ENCODE measurements at regions not wholly inside any gene's neighbourhood (a gene's known extent, or its start where the extent isn't known, plus 50 kb on each side); places are given as distances from the start of the nearest gene placed in this dataset.
A peak's percentile ranks its signal among the peaks of the same experiment; 100 is the strongest.

GRCh38 chr7:46352004-46352954, 431.2 kb upstream of the IGFBP3 start:
- FAIRE-seq (no peak), ATAC-seq (peak in 3 of 4 donors; percentile 65 to 82 (median 72))
- WGBS, 2 donors: 9% methylated on average over 2 of the region's 2 CpGs

GRCh38 chr7:46349490-46349889, 428.4 kb upstream of the IGFBP3 start:
- ATAC-seq (no peak), DNase-seq (no peak), FAIRE-seq (no peak)
- Histone ChIP-seq H3K27ac (no peak overlapping the region), H3K36me3 (no peaks in the 10 kb centered on the region), H3K4me3 (no peak overlapping the region), H3K4me1 (no peaks in the 10 kb centered on the region), H3K27me3 (no peaks in the 10 kb centered on the region), H3K9me3 (no peaks in the 10 kb centered on the region)
- WGBS, 2 donors: 44 to 46% methylated on average over 2 of the region's 2 CpGs
- intact Hi-C loops (cut with DNase I): no loop called here
- no peak for TF ChIP-seq CTCF (IDR thresholded peaks at IDR 0.05)

More at GRCh38 chr7:46352004-46352954, 431.2 kb upstream of the IGFBP3 start:
- intact Hi-C loops (cut with DNase I): loop anchor here (5.0 to 10.0 kb wide), 3 partner anchors 427 to 437 kb away; partner anchors contain the start of gene IGFBP3 (in 1 of the 3)
- Histone ChIP-seq H3K36me3 (no peaks in the 10 kb centered on the region), H3K4me1 (no peaks in the 10 kb centered on the region), H3K4me3 (no peak overlapping the region), H3K9me3 (no peaks in the 10 kb centered on the region), H3K27me3 (no peaks in the 10 kb centered on the region), H3K27ac (no peak overlapping the region)
- peak in 3 of 4 donors; percentile 18 to 28 (median 26) for TF ChIP-seq CTCF (IDR thresholded peaks at IDR 0.05)
- DNase-seq: peak in 1 of 6 donors; percentile 41

DNA sequence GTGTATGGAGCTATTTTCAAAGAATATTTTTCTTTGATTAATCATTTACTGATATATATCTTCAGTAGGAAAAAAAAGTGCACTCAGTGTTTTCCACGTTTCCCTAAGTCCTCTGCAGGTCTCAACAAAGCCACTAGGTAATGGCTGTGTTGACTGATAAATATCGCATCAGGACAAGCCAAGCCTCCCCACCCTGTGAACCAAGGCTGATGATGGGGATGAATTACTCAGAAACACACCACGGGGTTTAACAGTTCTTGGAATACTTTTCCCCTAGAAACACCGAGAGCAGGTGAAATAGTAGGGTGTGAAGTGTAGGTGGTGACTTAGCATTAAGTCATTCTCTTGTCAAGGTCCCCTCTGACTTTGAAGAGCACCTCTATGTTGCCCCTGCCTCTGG, 423.5 kb upstream of the IGFBP3 start:
- Histone ChIP-seq H3K4me3 (no peak overlapping the region), H3K36me3 (no peaks in the 10 kb centered on the region), H3K27ac (no peak overlapping the region), H3K4me1 (no peaks in the 10 kb centered on the region), H3K9me3 (no peaks in the 10 kb centered on the region), H3K27me3 (no peaks in the 10 kb centered on the region)
- no peak for TF ChIP-seq CTCF (IDR thresholded peaks at IDR 0.05)
- FAIRE-seq (no peak), DNase-seq (no peak), ATAC-seq (no peak)
- intact Hi-C loops (cut with DNase I): no loop called here
- WGBS, 2 donors: 67 to 72% methylated on average over 4 of the region's 4 CpGs

DNA sequence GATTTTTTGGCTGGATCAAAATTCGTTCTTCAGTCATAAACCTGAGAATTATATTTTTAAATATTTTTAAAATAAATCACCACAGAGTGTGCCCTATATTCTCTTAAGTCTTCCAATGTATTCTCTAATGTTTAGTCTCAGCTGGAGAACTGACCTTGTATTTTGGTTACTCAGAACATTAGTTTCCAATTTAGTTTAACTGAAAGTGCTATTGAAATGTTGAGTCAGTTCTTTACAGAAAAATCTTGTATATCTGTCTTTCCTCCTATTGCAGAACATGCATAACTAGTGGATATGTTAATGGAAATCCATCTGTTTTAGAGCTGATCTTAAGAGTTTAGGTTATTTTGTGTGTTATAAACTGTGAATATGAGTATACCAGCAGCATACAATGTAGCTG, 422.7 kb upstream of the IGFBP3 start:
- Histone ChIP-seq H3K27ac (no peak overlapping the region), H3K4me1 (no peaks in the 10 kb centered on the region), H3K27me3 (no peaks in the 10 kb centered on the region), H3K36me3 (no peaks in the 10 kb centered on the region), H3K9me3 (no peaks in the 10 kb centered on the region), H3K4me3 (no peak overlapping the region)
- DNase-seq (no peak), ATAC-seq (no peak), FAIRE-seq (no peak)
- WGBS, 2 donors: 56 to 58% methylated on average over 1 of the region's 1 CpG
- TF ChIP-seq CTCF (IDR thresholded peaks at IDR 0.05): no peak
- intact Hi-C loops (cut with DNase I): no loop called here

DNA sequence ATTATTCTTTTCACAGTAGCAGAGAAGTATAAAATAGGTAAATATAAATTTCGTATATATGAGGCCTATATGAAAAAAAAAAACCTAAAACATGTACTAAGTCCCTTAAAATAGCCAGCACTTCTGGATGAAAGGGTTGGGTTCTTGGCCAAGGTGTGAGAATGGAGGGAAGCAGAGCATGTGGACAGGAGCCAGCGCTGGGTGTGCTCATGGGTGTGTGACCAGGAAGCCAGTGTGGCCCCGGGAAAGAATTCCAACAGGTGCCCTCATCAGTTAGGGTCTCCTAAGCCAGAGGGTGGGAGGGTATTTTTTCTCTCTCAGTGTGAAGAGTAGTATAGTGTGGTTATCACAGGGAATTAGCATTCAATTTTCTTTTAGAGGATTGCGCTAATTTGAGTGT, 401.9 kb upstream of the IGFBP3 start:
- intact Hi-C loops (cut with DNase I): no loop called here
- Histone ChIP-seq H3K9me3 (no peaks in the 10 kb centered on the region), H3K27me3 (no peaks in the 10 kb centered on the region), H3K4me3 (no peak overlapping the region), H3K36me3 (no peaks in the 10 kb centered on the region), H3K4me1 (no peaks in the 10 kb centered on the region), H3K27ac (no peak overlapping the region)
- no peak for TF ChIP-seq CTCF (IDR thresholded peaks at IDR 0.05)
- ATAC-seq (no peak), DNase-seq (no peak), FAIRE-seq (no peak)
- WGBS, 2 donors: 73 to 85% methylated on average over 4 of the region's 4 CpGs
